ENCODE measurements at regions not wholly inside any gene's neighbourhood (a gene's known extent, or its start where the extent isn't known, plus 50 kb on each side); places are given as distances from the start of the nearest gene placed in this dataset.

GRCh38 chr5:125422342-125422741, 675.9 kb upstream of the ZNF608 start:
- TF ChIP-seq, protein P1, sequence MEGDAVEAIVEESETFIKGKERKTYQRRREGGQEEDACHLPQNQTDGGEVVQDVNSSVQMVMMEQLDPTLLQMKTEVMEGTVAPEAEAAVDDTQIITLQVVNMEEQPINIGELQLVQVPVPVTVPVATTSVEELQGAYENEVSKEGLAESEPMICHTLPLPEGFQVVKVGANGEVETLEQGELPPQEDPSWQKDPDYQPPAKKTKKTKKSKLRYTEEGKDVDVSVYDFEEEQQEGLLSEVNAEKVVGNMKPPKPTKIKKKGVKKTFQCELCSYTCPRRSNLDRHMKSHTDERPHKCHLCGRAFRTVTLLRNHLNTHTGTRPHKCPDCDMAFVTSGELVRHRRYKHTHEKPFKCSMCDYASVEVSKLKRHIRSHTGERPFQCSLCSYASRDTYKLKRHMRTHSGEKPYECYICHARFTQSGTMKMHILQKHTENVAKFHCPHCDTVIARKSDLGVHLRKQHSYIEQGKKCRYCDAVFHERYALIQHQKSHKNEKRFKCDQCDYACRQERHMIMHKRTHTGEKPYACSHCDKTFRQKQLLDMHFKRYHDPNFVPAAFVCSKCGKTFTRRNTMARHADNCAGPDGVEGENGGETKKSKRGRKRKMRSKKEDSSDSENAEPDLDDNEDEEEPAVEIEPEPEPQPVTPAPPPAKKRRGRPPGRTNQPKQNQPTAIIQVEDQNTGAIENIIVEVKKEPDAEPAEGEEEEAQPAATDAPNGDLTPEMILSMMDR (IDR thresholded peaks at IDR 0.05; ENCODE audit: low read depth, low read length) = no peak
- DNase-seq = no peak

GRCh38 chr5:125424402-125425141, 678.1 kb upstream of the ZNF608 start:
- DNase-seq = peak; percentile 57
- Histone ChIP-seq H3K4me3 (ENCODE audit: low read depth, low read length) (no peak overlapping the region), H3K27ac (peak overlapping the region; percentile 63), H3K27me3 (ENCODE audit: insufficient read depth, low read depth, severe bottlenecking) (no peaks in the 10 kb centered on the region), H3K9me3 (ENCODE audit: severe bottlenecking) (peaks cover 14% of the 10 kb centered on the region), H3K36me3 (no peaks in the 10 kb centered on the region)
- TF ChIP-seq, protein P1 (IDR thresholded peaks at IDR 0.05; ENCODE audit: low read depth, low read length) = no peak

More at GRCh38 chr5:125422342-125422741, 675.9 kb upstream of the ZNF608 start:
- Histone ChIP-seq H3K9me3 (ENCODE audit: severe bottlenecking) (no peaks in the 10 kb centered on the region), H3K27ac (no peak overlapping the region), H3K36me3 (no peaks in the 10 kb centered on the region), H3K4me3 (ENCODE audit: low read depth, low read length) (no peak overlapping the region), H3K27me3 (ENCODE audit: insufficient read depth, low read depth, severe bottlenecking) (no peaks in the 10 kb centered on the region)

DNA sequence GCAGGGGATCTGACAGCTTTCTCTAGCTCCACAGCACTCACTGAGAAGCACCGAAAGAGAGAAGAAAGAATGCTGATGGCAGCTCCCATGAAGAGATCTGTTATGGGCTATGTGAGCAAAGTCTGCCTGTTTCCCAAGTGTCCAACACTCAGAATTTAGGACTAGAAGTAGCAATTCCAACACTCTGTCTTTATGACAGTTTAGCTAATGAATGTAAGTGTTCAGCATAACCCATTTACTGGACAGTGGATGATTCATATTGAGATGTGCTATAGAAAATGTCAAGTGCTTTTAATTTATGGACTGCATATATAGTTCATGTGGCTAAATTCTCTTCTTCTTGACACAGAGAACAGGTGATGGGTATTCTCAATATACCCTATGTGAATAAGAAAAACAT, 683.1 kb upstream of the ZNF608 start:
- no peak overlapping the region for H3K4me3 ChIP-seq (ENCODE audit: low read depth, low read length)
- no peaks in the 10 kb centered on the region for H3K36me3 ChIP-seq
- H3K27me3 ChIP-seq (ENCODE audit: insufficient read depth, low read depth, severe bottlenecking) = no peaks in the 10 kb centered on the region
- no peak overlapping the region for H3K27ac ChIP-seq
- peaks cover 14% of the 10 kb centered on the region for H3K9me3 ChIP-seq (ENCODE audit: severe bottlenecking)
- DNase-seq = no peak
- TF ChIP-seq, protein P1 (IDR thresholded peaks at IDR 0.05; ENCODE audit: low read depth, low read length) = no peak

DNA sequence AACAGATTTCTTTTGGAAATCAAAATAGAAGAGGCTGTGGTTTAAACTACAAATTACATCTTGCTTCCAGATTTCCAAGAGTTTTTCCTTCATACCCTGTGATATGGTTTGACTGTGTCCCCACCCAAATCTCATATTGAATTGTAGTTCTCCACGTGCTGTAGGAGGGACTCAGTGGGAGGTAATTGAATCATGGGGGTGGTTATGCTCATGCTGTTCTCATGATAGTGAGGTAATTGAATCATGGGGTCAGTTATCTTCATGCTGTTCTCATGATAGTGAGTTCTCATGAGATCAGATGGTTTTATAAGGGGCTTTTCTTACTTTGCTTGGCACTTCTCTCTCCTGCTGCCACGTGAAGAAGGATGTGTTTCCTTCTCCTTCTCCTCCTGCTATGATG, 687.0 kb upstream of the ZNF608 start:
- H3K27me3 ChIP-seq (ENCODE audit: insufficient read depth, low read depth, severe bottlenecking) = no peaks in the 10 kb centered on the region
- peaks cover 16% of the 10 kb centered on the region for H3K9me3 ChIP-seq (ENCODE audit: severe bottlenecking)
- TF ChIP-seq, protein P1 (IDR thresholded peaks at IDR 0.05; ENCODE audit: low read depth, low read length) = no peak
- no peaks in the 10 kb centered on the region for H3K36me3 ChIP-seq
- DNase-seq = no peak
- H3K4me3 ChIP-seq (ENCODE audit: low read depth, low read length) = no peak overlapping the region
- no peak overlapping the region for H3K27ac ChIP-seq

GRCh38 chr5:125439243-125439642, 692.8 kb upstream of the ZNF608 start:
- Histone ChIP-seq H3K36me3 (no peaks in the 10 kb centered on the region), H3K4me3 (ENCODE audit: low read depth, low read length) (no peak overlapping the region), H3K27ac (no peak overlapping the region), H3K9me3 (ENCODE audit: severe bottlenecking) (peaks cover 38% of the 10 kb centered on the region), H3K27me3 (ENCODE audit: insufficient read depth, low read depth, severe bottlenecking) (no peaks in the 10 kb centered on the region)
- no peak for DNase-seq
- TF ChIP-seq, protein P1 (IDR thresholded peaks at IDR 0.05; ENCODE audit: low read depth, low read length) = no peak

- H3K36me3 ChIP-seq = no peaks in the 10 kb centered on the region
- no peaks in the 10 kb centered on the region for H3K27me3 ChIP-seq (ENCODE audit: insufficient read depth, low read depth, severe bottlenecking)
- H3K9me3 ChIP-seq (ENCODE audit: severe bottlenecking) = peaks cover 33% of the 10 kb centered on the region
- TF ChIP-seq, protein P1 (IDR thresholded peaks at IDR 0.05; ENCODE audit: low read depth, low read length) = no peak
- H3K4me3 ChIP-seq (ENCODE audit: low read depth, low read length) = no peak overlapping the region
- H3K27ac ChIP-seq = no peak overlapping the region
- no peak for DNase-seq
These were observed 694.5 kb upstream of the ZNF608 start for GRCh38 chr5:125440905-125441304.

Data from WERI-Rb-1 (cell line).